ENCODE measurements at regions not wholly inside any gene's neighbourhood (a gene's known extent, or its start where the extent isn't known, plus 50 kb on each side); places are given as distances from the start of the nearest gene placed in this dataset.

DNA sequence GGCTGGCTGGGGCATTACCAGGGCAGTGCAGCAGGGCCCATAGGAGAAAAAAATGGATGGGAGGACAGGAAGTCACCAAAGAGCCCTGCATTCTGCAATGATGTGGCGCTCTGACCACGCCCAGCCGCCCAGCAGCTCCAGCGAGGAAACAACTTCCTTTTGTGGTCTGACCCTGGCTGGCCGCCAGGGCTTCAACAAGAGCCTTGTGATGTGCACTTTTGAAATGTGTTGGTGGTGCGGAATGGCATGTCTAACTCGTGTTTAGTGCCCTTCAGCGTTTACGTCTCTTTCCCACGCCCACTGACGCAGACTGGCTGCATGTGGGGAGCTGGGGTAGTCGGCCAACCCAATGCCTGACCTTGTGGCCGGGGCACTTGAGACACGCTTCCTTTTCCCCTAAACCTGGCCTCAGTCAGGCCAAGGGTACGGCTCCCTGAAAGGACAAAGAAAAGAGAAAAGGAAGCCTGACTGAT is 81.9 kb upstream of the CTNNB1 start:
- TF ChIP-seq, protein P1, sequence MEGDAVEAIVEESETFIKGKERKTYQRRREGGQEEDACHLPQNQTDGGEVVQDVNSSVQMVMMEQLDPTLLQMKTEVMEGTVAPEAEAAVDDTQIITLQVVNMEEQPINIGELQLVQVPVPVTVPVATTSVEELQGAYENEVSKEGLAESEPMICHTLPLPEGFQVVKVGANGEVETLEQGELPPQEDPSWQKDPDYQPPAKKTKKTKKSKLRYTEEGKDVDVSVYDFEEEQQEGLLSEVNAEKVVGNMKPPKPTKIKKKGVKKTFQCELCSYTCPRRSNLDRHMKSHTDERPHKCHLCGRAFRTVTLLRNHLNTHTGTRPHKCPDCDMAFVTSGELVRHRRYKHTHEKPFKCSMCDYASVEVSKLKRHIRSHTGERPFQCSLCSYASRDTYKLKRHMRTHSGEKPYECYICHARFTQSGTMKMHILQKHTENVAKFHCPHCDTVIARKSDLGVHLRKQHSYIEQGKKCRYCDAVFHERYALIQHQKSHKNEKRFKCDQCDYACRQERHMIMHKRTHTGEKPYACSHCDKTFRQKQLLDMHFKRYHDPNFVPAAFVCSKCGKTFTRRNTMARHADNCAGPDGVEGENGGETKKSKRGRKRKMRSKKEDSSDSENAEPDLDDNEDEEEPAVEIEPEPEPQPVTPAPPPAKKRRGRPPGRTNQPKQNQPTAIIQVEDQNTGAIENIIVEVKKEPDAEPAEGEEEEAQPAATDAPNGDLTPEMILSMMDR (IDR thresholded peaks at IDR 0.05; ENCODE audit: unreplicated experiment in 3 of 3), result no peak
- Mint-ChIP-seq H3K9me3 (no peaks in the 10 kb centered on the region), H3K36me3 (ENCODE audit: low read depth) (no peaks in the 10 kb centered on the region), H3K4me3 (no peak overlapping the region), H3K4me1 (peaks cover 29% of the 10 kb centered on the region), H3K27ac (no peak overlapping the region), H3K27me3 (ENCODE audit: low read depth) (peaks cover 14% of the 10 kb centered on the region)

DNA sequence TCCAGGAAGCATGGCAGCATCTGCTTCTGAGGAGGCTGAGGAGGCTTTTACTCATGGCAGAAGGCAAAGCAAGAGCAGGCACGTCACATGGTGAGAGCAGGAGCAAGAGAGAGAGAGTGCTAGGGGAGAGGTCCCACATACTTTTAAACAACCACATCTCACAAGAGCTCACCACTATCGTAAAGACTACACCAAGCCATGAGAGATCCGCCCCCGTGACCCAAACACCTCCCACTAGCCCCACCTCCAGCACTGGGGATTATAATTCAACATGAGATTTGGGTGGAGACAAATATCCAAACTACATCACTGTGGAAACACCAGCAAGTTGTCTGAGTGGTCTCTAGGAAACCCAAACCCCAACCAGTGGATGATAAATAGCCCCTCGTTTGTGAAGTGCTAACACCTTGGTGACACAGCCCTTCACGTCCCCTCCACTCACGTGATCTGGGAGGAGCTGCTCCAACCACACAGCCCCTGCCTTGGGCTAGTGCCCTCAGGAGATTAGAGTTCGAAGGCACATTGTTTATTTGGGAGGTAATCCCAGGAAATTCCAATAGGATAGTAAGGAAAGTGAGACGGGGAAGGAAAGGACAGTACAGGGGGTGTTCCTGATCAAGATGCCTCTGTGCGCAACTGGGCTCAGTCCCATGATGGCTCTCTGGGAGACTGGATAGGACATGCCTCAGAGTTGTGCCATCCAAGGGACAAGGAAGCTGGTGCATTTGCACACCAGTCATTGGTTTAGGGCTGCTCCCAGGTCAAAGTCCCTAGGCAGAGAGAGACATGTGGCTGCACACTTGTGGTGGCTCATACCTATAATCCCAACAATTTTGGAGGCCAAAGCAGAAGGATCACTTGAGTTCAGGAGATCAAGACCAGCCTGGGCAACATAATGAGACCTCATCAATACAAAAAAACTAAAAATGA is 80.6 kb upstream of the CTNNB1 start:
- no peak overlapping the region for H3K4me3 Mint-ChIP-seq
- H3K9me3 Mint-ChIP-seq, result no peaks in the 10 kb centered on the region
- peaks cover 29% of the 10 kb centered on the region for H3K4me1 Mint-ChIP-seq
- peaks cover 14% of the 10 kb centered on the region for H3K27me3 Mint-ChIP-seq (ENCODE audit: low read depth)
- TF ChIP-seq, protein P1 (IDR thresholded peaks at IDR 0.05; ENCODE audit: unreplicated experiment in 3 of 3), result no peak
- no peak overlapping the region for H3K27ac Mint-ChIP-seq
- H3K36me3 Mint-ChIP-seq (ENCODE audit: low read depth), result no peaks in the 10 kb centered on the region

DNA sequence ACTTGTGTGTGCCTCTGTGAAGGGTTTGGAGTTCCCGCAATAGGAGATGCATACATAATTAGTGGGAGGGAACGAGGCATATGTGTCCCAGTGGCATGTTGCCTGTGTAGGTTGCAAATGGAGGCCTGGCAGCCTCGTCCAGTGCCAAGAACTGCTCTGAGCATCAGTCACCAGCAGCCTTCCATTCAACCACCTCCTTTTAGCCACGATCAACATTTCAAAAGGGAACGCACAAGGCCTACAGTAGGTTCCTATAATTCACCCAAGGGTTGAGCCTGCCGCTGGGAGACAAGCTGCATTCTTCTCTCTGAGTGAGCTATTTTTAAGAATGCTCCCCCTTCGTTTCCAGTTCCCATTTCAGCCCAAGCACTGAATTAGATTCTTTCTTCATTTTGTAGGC is 78.8 kb upstream of the CTNNB1 start:
- Mint-ChIP-seq H3K4me1 (peaks cover 29% of the 10 kb centered on the region), H3K36me3 (ENCODE audit: low read depth) (peaks cover 3% of the 10 kb centered on the region), H3K27me3 (ENCODE audit: low read depth) (peaks cover 18% of the 10 kb centered on the region), H3K4me3 (no peak overlapping the region), H3K9me3 (peaks cover 8% of the 10 kb centered on the region), H3K27ac (no peak overlapping the region)
- TF ChIP-seq, protein P1 (IDR thresholded peaks at IDR 0.05; ENCODE audit: unreplicated experiment in 3 of 3), result no peak

DNA sequence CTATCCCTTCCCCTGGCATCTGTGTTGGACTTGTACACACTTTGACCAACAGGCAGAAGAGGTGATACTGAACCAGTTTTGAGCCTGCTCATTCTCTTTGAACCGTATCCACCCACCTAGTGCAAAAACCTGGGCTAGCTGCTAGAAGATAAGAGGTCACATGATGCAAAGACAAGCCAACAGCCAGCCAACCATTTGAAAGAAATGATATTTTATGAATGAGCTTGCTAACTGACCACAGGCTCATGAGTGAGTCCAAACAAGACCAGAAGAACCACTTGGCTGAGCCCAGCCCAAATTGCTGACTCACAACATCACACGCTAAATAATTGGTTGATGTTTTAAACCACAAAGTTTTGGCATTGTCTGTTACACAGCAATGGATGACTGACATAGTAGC is 74.0 kb upstream of the CTNNB1 start:
- TF ChIP-seq, protein P1 (IDR thresholded peaks at IDR 0.05; ENCODE audit: unreplicated experiment in 3 of 3), result no peak
- peaks cover 12% of the 10 kb centered on the region for H3K27me3 Mint-ChIP-seq (ENCODE audit: low read depth)
- H3K9me3 Mint-ChIP-seq, result peaks cover 43% of the 10 kb centered on the region
- peaks cover 10% of the 10 kb centered on the region for H3K36me3 Mint-ChIP-seq (ENCODE audit: low read depth)
- H3K4me3 Mint-ChIP-seq, result no peak overlapping the region
- peaks cover 10% of the 10 kb centered on the region for H3K4me1 Mint-ChIP-seq
- H3K27ac Mint-ChIP-seq, result no peak overlapping the region

DNA sequence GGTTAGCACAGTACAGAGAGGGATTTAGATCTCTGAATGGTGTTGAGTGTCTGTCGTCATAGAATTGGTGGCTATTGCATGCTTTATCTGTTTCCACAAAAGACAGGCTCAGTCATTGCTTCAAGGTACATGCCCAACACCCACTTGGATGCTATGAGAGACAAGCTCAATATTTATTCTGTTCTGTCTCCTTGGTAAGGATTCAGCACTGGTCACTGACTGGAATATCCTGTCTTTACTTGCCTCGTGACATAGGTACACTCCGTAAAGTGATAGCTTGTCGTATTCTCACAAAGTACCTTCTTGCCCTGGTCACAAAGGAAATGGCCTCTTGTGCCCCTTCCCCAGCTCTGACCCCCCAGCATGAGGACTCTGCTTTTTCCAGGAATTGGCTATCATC is 72.8 kb upstream of the CTNNB1 start:
- Mint-ChIP-seq H3K27me3 (ENCODE audit: low read depth) (peaks cover 4% of the 10 kb centered on the region), H3K4me1 (no peaks in the 10 kb centered on the region), H3K9me3 (peaks cover 53% of the 10 kb centered on the region), H3K36me3 (ENCODE audit: low read depth) (peaks cover 10% of the 10 kb centered on the region), H3K27ac (no peak overlapping the region), H3K4me3 (no peak overlapping the region)
- TF ChIP-seq, protein P1 (IDR thresholded peaks at IDR 0.05; ENCODE audit: unreplicated experiment in 3 of 3), result no peak

DNA sequence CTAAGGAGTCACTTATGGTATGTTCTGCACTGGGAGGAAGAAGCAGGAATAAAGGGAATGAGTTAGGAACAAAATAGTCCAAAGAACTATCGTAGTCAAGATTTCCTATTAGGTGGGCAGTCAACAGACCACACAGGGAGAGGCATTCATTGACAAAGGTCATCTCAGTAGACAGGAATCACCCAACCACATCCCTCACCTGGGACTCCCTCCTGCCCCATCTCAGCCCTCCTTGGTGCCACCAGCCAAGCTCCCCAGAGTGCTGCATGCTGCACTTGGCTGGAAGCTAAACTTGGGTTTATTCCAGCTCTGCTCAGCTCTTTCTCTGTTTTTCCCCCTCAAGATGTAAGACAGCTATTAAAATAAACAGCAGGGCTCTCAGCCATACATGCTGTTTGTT is 72.3 kb upstream of the CTNNB1 start:
- H3K4me3 Mint-ChIP-seq, result no peak overlapping the region
- peaks cover 4% of the 10 kb centered on the region for H3K27me3 Mint-ChIP-seq (ENCODE audit: low read depth)
- H3K36me3 Mint-ChIP-seq (ENCODE audit: low read depth), result peaks cover 10% of the 10 kb centered on the region
- no peaks in the 10 kb centered on the region for H3K4me1 Mint-ChIP-seq
- TF ChIP-seq, protein P1 (IDR thresholded peaks at IDR 0.05; ENCODE audit: unreplicated experiment in 3 of 3), result no peak
- H3K9me3 Mint-ChIP-seq, result peaks cover 57% of the 10 kb centered on the region
- no peak overlapping the region for H3K27ac Mint-ChIP-seq
